Stomach (tissue), 8 donors: ENCODE measurements at regions not wholly inside any gene's neighbourhood (a gene's known extent, or its start where the extent isn't known, plus 50 kb on each side); places are given as distances from the start of the nearest gene placed in this dataset.

Experiments used
- DNase-seq, 2 donors: peaks; one replicate each; pipeline versions ENCODE4 v3.0.0 to v3.0.0-alpha.2; 2013 to 2019
- H3K27ac ChIP-seq, 5 donors: fragments of 200-600 bp in 4 of 5; sonication (generic) in 4 of 5; one replicate each; pipeline ENCODE4 v1.5.1; 2013 to 2019; ENCODE audit warnings: mild to moderate bottlenecking in 1 of 5, moderate library complexity in 1 of 5
- H3K27me3 ChIP-seq, 3 donors: fragments of 200-600 bp; sonication (generic); one replicate each; pipeline ENCODE4 v1.5.1; 2017 to 2019; ENCODE audit warnings: mixed run types in 1 of 3
- H3K36me3 ChIP-seq, 4 donors: fragments of 200-600 bp; sonication (generic); 1 replicate in 3 of 4; 2 replicates in 1 of 4; pipeline ENCODE4 v1.5.1; 2016 to 2019
- H3K4me1 ChIP-seq, 4 donors: fragments of 200-600 bp; sonication (generic); one replicate each; pipeline ENCODE4 v1.5.1; 2016 to 2019
- H3K4me3 ChIP-seq, 4 donors: fragments of 200-600 bp; sonication (generic) in 3 of 4; one replicate each; pipeline ENCODE4 v1.5.1; 2016 to 2019; ENCODE audit warnings: mild to moderate bottlenecking in 1 of 4
- H3K9me3 ChIP-seq, 4 donors: fragments of 200-600 bp; sonication (generic); one replicate each; pipeline ENCODE4 v1.5.1; 2016 to 2019
- CTCF ChIP-seq, 7 experiments: fragments of 450-650 bp in 4 of 7; fragments of 200-600 bp in 3 of 7; sonication (generic) in 3 of 7; IDR thresholded peaks; one replicate each; pipeline ENCODE4 v1.5.1; 2016 to 2019; ENCODE audit warnings: antibody characterized with exemption in 7 of 7, control low read depth in 2 of 7, mild to moderate bottlenecking in 1 of 7
- EP300 ChIP-seq: sonication (generic); formaldehyde crosslinking; IDR thresholded peaks from one replicate; pipeline ENCODE4 v1.6.1; 2017; ENCODE audit warnings: antibody characterized with exemption
- POLR2A ChIP-seq, 4 donors: fragments of 450-650 bp; IDR thresholded peaks; one replicate each; pipeline ENCODE4 v1.6.1; 2016; ENCODE audit warnings: antibody characterized with exemption in 4 of 4, control low read depth in 2 of 4, mild to moderate bottlenecking in 1 of 4, moderate library complexity in 1 of 4
- POLR2AphosphoS5 ChIP-seq, 3 donors: sonication (generic); formaldehyde crosslinking; IDR thresholded peaks; one replicate each; pipeline ENCODE4 v1.6.1; 2016; ENCODE audit warnings: antibody characterized with exemption in 3 of 3
- WGBS, 5 donors: extraction: QIAGEN DNeasy Blood & Tissue Kit in 3 of 5; methylation state at CpG; one replicate each; pipeline versions ENCODE4 v1.1.5 to v1.1.7; 2013 to 2018; 5-methylcytosine and 5-hydroxymethylcytosine counted together
- intact Hi-C: fragments of 100-400 bp; cut with DNase I; formaldehyde crosslinking; loops from one replicate; pipeline ENCODE4 v1.15.1; 2023; ENCODE audit warnings: low total_unique reads
- donor health status: healthy with polysubstance abuse.
- donor health status: Bipolar disorder and iron deficiency.
- donor health status: healthy.

GRCh38 chr11:106496677-106497076 is 419.2 kb downstream of the AASDHPPT start:
- no peaks in the 10 kb centered on the region for H3K36me3 ChIP-seq
- no peaks in the 10 kb centered on the region for H3K27me3 ChIP-seq
- intact Hi-C loops, result no loop called here
- H3K4me1 ChIP-seq, result peaks cover 0 to 8% (median 0%) of the 10 kb centered on the region in 4 donors
- no peak overlapping the region for H3K4me3 ChIP-seq
- no peaks in the 10 kb centered on the region for H3K9me3 ChIP-seq
- WGBS, 5 donors, result 59 to 79% (median 68%) methylated on average over 2 of the region's 2 CpGs
- H3K27ac ChIP-seq, result no peak overlapping the region
- no peak for DNase-seq
- TF ChIP-seq POLR2A (IDR thresholded peaks at IDR 0.05) (no peak), CTCF (IDR thresholded peaks at IDR 0.05) (no peak), EP300 (no peak), POLR2AphosphoS5 (IDR thresholded peaks at IDR 0.05) (no peak)

GRCh38 chr11:106497321-106497720 is 419.9 kb downstream of the AASDHPPT start:
- H3K27ac ChIP-seq, result no peak overlapping the region
- no peak for TF ChIP-seq POLR2A (IDR thresholded peaks at IDR 0.05)
- TF ChIP-seq CTCF (IDR thresholded peaks at IDR 0.05), result no peak
- TF ChIP-seq EP300, result no peak
- TF ChIP-seq POLR2AphosphoS5 (IDR thresholded peaks at IDR 0.05), result no peak
- no peaks in the 10 kb centered on the region for H3K9me3 ChIP-seq
- intact Hi-C loops, result no loop called here
- no peak for DNase-seq
- H3K36me3 ChIP-seq, result no peaks in the 10 kb centered on the region
- H3K4me1 ChIP-seq, result peaks cover 0 to 8% (median 0%) of the 10 kb centered on the region in 4 donors
- no peaks in the 10 kb centered on the region for H3K27me3 ChIP-seq
- WGBS, 5 donors, result 94 to 96% (median 96%) methylated on average over 9 of the region's 9 CpGs
- H3K4me3 ChIP-seq, result no peak overlapping the region

GRCh38 chr11:106497822-106498221 is 420.4 kb downstream of the AASDHPPT start:
- 70 to 83% (median 73%) methylated on average over 2 of the region's 2 CpGs for WGBS, 5 donors
- intact Hi-C loops, result no loop called here
- Histone ChIP-seq H3K4me1 (peaks cover 0 to 8% (median 0%) of the 10 kb centered on the region in 4 donors), H3K27ac (no peak overlapping the region), H3K9me3 (no peaks in the 10 kb centered on the region), H3K27me3 (no peaks in the 10 kb centered on the region), H3K4me3 (no peak overlapping the region), H3K36me3 (no peaks in the 10 kb centered on the region)
- TF ChIP-seq POLR2AphosphoS5 (IDR thresholded peaks at IDR 0.05), result no peak
- DNase-seq, result no peak

GRCh38 chr11:106503901-106504300 is 426.4 kb downstream of the AASDHPPT start:
- H3K4me1 ChIP-seq, result no peaks in the 10 kb centered on the region
- no peaks in the 10 kb centered on the region for H3K36me3 ChIP-seq
- TF ChIP-seq POLR2A (IDR thresholded peaks at IDR 0.05) (no peak), POLR2AphosphoS5 (IDR thresholded peaks at IDR 0.05) (no peak), EP300 (no peak), CTCF (IDR thresholded peaks at IDR 0.05) (no peak)
- no peak overlapping the region for H3K4me3 ChIP-seq
- no peaks in the 10 kb centered on the region for H3K27me3 ChIP-seq
- intact Hi-C loops, result no loop called here
- H3K27ac ChIP-seq, result no peak overlapping the region
- H3K9me3 ChIP-seq, result no peaks in the 10 kb centered on the region
- WGBS, 5 donors, result 78 to 88% (median 83%) methylated on average over 1 of the region's 1 CpG
- DNase-seq, result peak in 1 of 2 donors; percentile 41

GRCh38 chr11:106507645-106508306 is 430.3 kb downstream of the AASDHPPT start:
- no peak for DNase-seq
- no peak overlapping the region for H3K4me3 ChIP-seq
- 67 to 81% (median 77%) methylated on average over 1 of the region's 1 CpG for WGBS, 5 donors

More at GRCh38 chr11:106507645-106508306, 430.3 kb downstream of the AASDHPPT start:
- no peaks in the 10 kb centered on the region for H3K36me3 ChIP-seq
- no peak for TF ChIP-seq POLR2A (IDR thresholded peaks at IDR 0.05)
- no peak for TF ChIP-seq POLR2AphosphoS5 (IDR thresholded peaks at IDR 0.05)
- TF ChIP-seq CTCF (IDR thresholded peaks at IDR 0.05), result no peak
- TF ChIP-seq EP300, result no peak
- no peaks in the 10 kb centered on the region for H3K27me3 ChIP-seq
- intact Hi-C loops, result no loop called here
- no peaks in the 10 kb centered on the region for H3K4me1 ChIP-seq
- H3K27ac ChIP-seq, result no peak overlapping the region
- H3K9me3 ChIP-seq, result no peaks in the 10 kb centered on the region
